ENCODE measurements at regions not wholly inside any gene's neighbourhood (a gene's known extent, or its start where the extent isn't known, plus 50 kb on each side); places are given as distances from the start of the nearest gene placed in this dataset.

- no peak for DNase-seq (ENCODE audit: low read depth)
These were observed 97.1 kb upstream of the IRS2 start for GRCh38 chr13:109883181-109884180.

- DNase-seq (ENCODE audit: low read depth), result no peak
These were observed 95.7 kb upstream of the IRS2 start for GRCh38 chr13:109881961-109882558.

GRCh38 chr13:109881347-109881725 is 95.0 kb upstream of the IRS2 start:
- DNase-seq (ENCODE audit: low read depth), result no peak

- no peak for DNase-seq (ENCODE audit: low read depth)
These were observed 94.3 kb upstream of the IRS2 start for GRCh38 chr13:109880371-109881346.

- DNase-seq (ENCODE audit: low read depth), result no peak
These were observed 93.0 kb upstream of the IRS2 start for GRCh38 chr13:109879338-109879737.

- DNase-seq (ENCODE audit: low read depth), result no peak
These were observed 91.4 kb upstream of the IRS2 start for GRCh38 chr13:109877809-109878208.

GRCh38 chr13:109875746-109876145 is 89.4 kb upstream of the IRS2 start:
- DNase-seq (ENCODE audit: low read depth), result no peak

- no peak for DNase-seq (ENCODE audit: low read depth)
These were observed 88.4 kb upstream of the IRS2 start for GRCh38 chr13:109874484-109875454.

GRCh38 chr13:109873351-109874123 is 87.2 kb upstream of the IRS2 start:
- DNase-seq (ENCODE audit: low read depth), result no peak

- no peak for DNase-seq (ENCODE audit: low read depth)
These were observed 86.5 kb upstream of the IRS2 start for GRCh38 chr13:109872864-109873263.

- DNase-seq (ENCODE audit: low read depth), result no peak
These were observed 84.5 kb upstream of the IRS2 start for GRCh38 chr13:109870696-109871370.

- DNase-seq (ENCODE audit: low read depth), result no peak
These were observed 83.9 kb upstream of the IRS2 start for GRCh38 chr13:109870274-109870673.

- DNase-seq (ENCODE audit: low read depth), result peak; percentile 18
These were observed 83.2 kb upstream of the IRS2 start for GRCh38 chr13:109869312-109870237.

- DNase-seq (ENCODE audit: low read depth), result no peak
These were observed 82.4 kb upstream of the IRS2 start for GRCh38 chr13:109868578-109869311.

GRCh38 chr13:109867766-109868165 is 81.4 kb upstream of the IRS2 start:
- DNase-seq (ENCODE audit: low read depth), result no peak

- DNase-seq (ENCODE audit: low read depth), result no peak
These were observed 76.2 kb upstream of the IRS2 start for GRCh38 chr13:109862627-109863026.

GRCh38 chr13:109859898-109860297 is 73.5 kb upstream of the IRS2 start:
- DNase-seq (ENCODE audit: low read depth), result no peak
